Right lobe of liver (tissue), 6 donors: ENCODE measurements at regions not wholly inside any gene's neighbourhood (a gene's known extent, or its start where the extent isn't known, plus 50 kb on each side); places are given as distances from the start of the nearest gene placed in this dataset.
A peak's percentile ranks its signal among the peaks of the same experiment; 100 is the strongest.

Experiments used
- ATAC-seq, 4 donors: fragments of 200-7000 bp; cut with Tn5 transposase; one replicate each; pipeline ENCODE4 v1.9.1; 2020; ENCODE audit warnings: mild to moderate bottlenecking in 4 of 4, moderate library complexity in 4 of 4
- DNase-seq, 3 donors: peaks; one replicate each; pipeline ENCODE4 v3.0.0-alpha.2; 2020
- H3K27ac ChIP-seq, 3 donors: fragments of 200-600 bp; one replicate each; pipeline ENCODE4 v1.8.0; 2022
- H3K27me3 ChIP-seq, 2 donors: fragments of 200-600 bp; one replicate each; pipeline ENCODE4 v1.8.0; 2022
- H3K36me3 ChIP-seq, 4 donors: fragments of 200-600 bp; sonication (generic) in 1 of 4; one replicate each; pipeline versions ENCODE4 v1.5.1 to v1.8.0; 2017 to 2022; ENCODE audit warnings: control low read depth in 1 of 4
- H3K4me1 ChIP-seq, 4 donors: fragments of 200-600 bp; sonication (generic) in 1 of 4; one replicate each; pipeline versions ENCODE4 v1.5.1 to v1.8.0; 2017 to 2022; ENCODE audit warnings: control low read depth in 1 of 4
- H3K4me3 ChIP-seq, 3 donors: fragments of 200-600 bp; one replicate each; pipeline ENCODE4 v1.8.0; 2022
- H3K9me3 ChIP-seq, 4 donors: fragments of 200-600 bp; sonication (generic) in 1 of 4; one replicate each; pipeline versions ENCODE4 v1.5.1 to v1.8.0; 2017 to 2022; ENCODE audit warnings: control low read depth in 1 of 4
- CTCF ChIP-seq, 4 donors: fragments of 200-600 bp in 3 of 4; fragments of 450-650 bp in 1 of 4; IDR thresholded peaks; one replicate each; pipeline versions ENCODE4 v1.5.1 to v1.8.0; 2016 to 2022; ENCODE audit warnings: antibody characterized with exemption in 4 of 4, mild to moderate bottlenecking in 2 of 4
- POLR2A ChIP-seq: fragments of 450-650 bp; IDR thresholded peaks from one replicate; pipeline ENCODE4 v1.6.1; 2017; ENCODE audit warnings: antibody characterized with exemption, mild to moderate bottlenecking
- WGBS: methylation state at CpG from one replicate; pipeline ENCODE4 v1.1.6; 2018; ENCODE audit warnings: low coverage, low lambda C conversion rate; ENCODE audit not compliant: insufficient coverage; ENCODE audit errors: missing lambda C conversion rate; 5-methylcytosine and 5-hydroxymethylcytosine counted together
- intact Hi-C, 2 donors: fragments of 100-400 bp; cut with DNase I; formaldehyde crosslinking; loops; one replicate each; pipeline versions ENCODE4 v1.11.2 to v1.14.1; 2022
- donor health status: DM: no; HTN: yes; CAD: no.
- donor health status: DM: no; HTN: no; CAD: no.
- donor health status: DM: no; HTN: no; CAD: no.
- donor health status: DM: no; HTN: yes; CAD: no.
- donor health status: DM: no; HTN: yes; CAD: no.

- Histone ChIP-seq H3K4me3 (no peak overlapping the region), H3K36me3 (no peaks in the 10 kb centered on the region), H3K27me3 (no peaks in the 10 kb centered on the region), H3K27ac (no peak overlapping the region), H3K9me3 (no peaks in the 10 kb centered on the region), H3K4me1 (no peaks in the 10 kb centered on the region)
- WGBS = 79% methylated on average over 10 of the region's 13 CpGs
- DNase-seq (peak in 1 of 3 donors; percentile 21), ATAC-seq (no peak)
- intact Hi-C loops = no loop called here
- no peak for TF ChIP-seq POLR2A
- no peak for TF ChIP-seq CTCF (IDR thresholded peaks at IDR 0.05)
These were observed 586.2 kb downstream of the CD109 start for GRCh38 chr6:74282143-74282689.

GRCh38 chr6:74280130-74280692, 584.2 kb downstream of the CD109 start:
- DNase-seq = no peak
- 48% methylated on average over 6 of the region's 6 CpGs for WGBS
- intact Hi-C loops = no loop called here

GRCh38 chr6:74277777-74278186, 581.8 kb downstream of the CD109 start:
- no peaks in the 10 kb centered on the region for H3K27me3 ChIP-seq
- H3K9me3 ChIP-seq = no peaks in the 10 kb centered on the region
- H3K27ac ChIP-seq = no peak overlapping the region
- ATAC-seq (peak in 1 of 4 donors; percentile 9), DNase-seq (no peak)
- H3K4me1 ChIP-seq = no peaks in the 10 kb centered on the region
- 39% methylated on average over 4 of the region's 6 CpGs for WGBS
- H3K36me3 ChIP-seq = no peaks in the 10 kb centered on the region
- intact Hi-C loops = no loop called here
- TF ChIP-seq POLR2A = no peak
- TF ChIP-seq CTCF (IDR thresholded peaks at IDR 0.05) = no peak
- no peak overlapping the region for H3K4me3 ChIP-seq

More at GRCh38 chr6:74280130-74280692, 584.2 kb downstream of the CD109 start:
- no peak overlapping the region for H3K27ac ChIP-seq
- H3K27me3 ChIP-seq = no peaks in the 10 kb centered on the region
- H3K4me1 ChIP-seq = no peaks in the 10 kb centered on the region
- H3K4me3 ChIP-seq = no peak overlapping the region
- TF ChIP-seq POLR2A (no peak), CTCF (IDR thresholded peaks at IDR 0.05) (no peak)
- no peaks in the 10 kb centered on the region for H3K9me3 ChIP-seq
- H3K36me3 ChIP-seq = no peaks in the 10 kb centered on the region
- ATAC-seq = no peak

GRCh38 chr6:74273541-74273940, 577.5 kb downstream of the CD109 start:
- Histone ChIP-seq H3K4me3 (no peak overlapping the region), H3K27me3 (no peaks in the 10 kb centered on the region), H3K27ac (no peak overlapping the region), H3K4me1 (no peaks in the 10 kb centered on the region), H3K9me3 (no peaks in the 10 kb centered on the region), H3K36me3 (no peaks in the 10 kb centered on the region)
- DNase-seq (no peak), ATAC-seq (no peak)
- intact Hi-C loops = no loop called here
- TF ChIP-seq POLR2A (no peak), CTCF (IDR thresholded peaks at IDR 0.05) (no peak)

GRCh38 chr6:74269600-74269858, 573.5 kb downstream of the CD109 start:
- H3K27ac ChIP-seq = no peak overlapping the region

More at GRCh38 chr6:74269600-74269858, 573.5 kb downstream of the CD109 start:
- H3K36me3 ChIP-seq = no peaks in the 10 kb centered on the region
- no peaks in the 10 kb centered on the region for H3K4me1 ChIP-seq
- intact Hi-C loops = no loop called here
- TF ChIP-seq POLR2A (no peak), CTCF (IDR thresholded peaks at IDR 0.05) (no peak)
- no peaks in the 10 kb centered on the region for H3K9me3 ChIP-seq
- no peak overlapping the region for H3K4me3 ChIP-seq
- no peak for ATAC-seq
- DNase-seq = no peak
- no peaks in the 10 kb centered on the region for H3K27me3 ChIP-seq
- 38% methylated on average over 3 of the region's 3 CpGs for WGBS
